BE2C (cell line): ENCODE measurements at regions not wholly inside any gene's neighbourhood (a gene's known extent, or its start where the extent isn't known, plus 50 kb on each side); places are given as distances from the start of the nearest gene placed in this dataset.
"Not testable (repeated sequence)": the region's sequence is repeated elsewhere in the genome, so short reads cannot be mapped to it uniquely, and the experiment has no call there.

Experiments used
- DNase-seq: peaks from one replicate; pipeline ENCODE4 v3.0.0-alpha.2; 2020
- H3K27me3 ChIP-seq: fragments of 250-450 bp; sonication (Bioruptor Pico); 2 replicates; pipeline ENCODE4 v1.5.1; 2020; ENCODE audit warnings: mild to moderate bottlenecking
- H3K36me3 ChIP-seq: fragments of 250-450 bp; sonication (Bioruptor Pico); 2 replicates; pipeline ENCODE4 v1.5.1; 2020; ENCODE audit warnings: mild to moderate bottlenecking
- H3K4me1 ChIP-seq: fragments of 250-450 bp; sonication (Bioruptor Pico); 2 replicates; pipeline ENCODE4 v1.5.1; 2020
- H3K4me3 ChIP-seq: 2 replicates; pipeline ENCODE4 v1.5.1; 2011; ENCODE audit warnings: low read depth, low read length
- H3K9me3 ChIP-seq: fragments of 250-450 bp; sonication (Bioruptor Pico); 2 replicates; pipeline ENCODE4 v1.5.1; 2020
- TF ChIP-seq, protein P1 (sequence below): IDR thresholded peaks from 2 replicates; pipeline ENCODE4 v1.5.1; 2012; ENCODE audit warnings: mild to moderate bottlenecking, low read depth, low read length

GRCh38 chrX:26574234-26574633, 358.3 kb downstream of the MAGEB5 start:
- DNase-seq: no peak
- Histone ChIP-seq H3K4me1 (no peaks in the 10 kb centered on the region), H3K36me3 (no peaks in the 10 kb centered on the region), H3K9me3 (no peaks in the 10 kb centered on the region), H3K4me3 (no peak overlapping the region), H3K27me3 (no peaks in the 10 kb centered on the region)
- TF ChIP-seq, protein P1, sequence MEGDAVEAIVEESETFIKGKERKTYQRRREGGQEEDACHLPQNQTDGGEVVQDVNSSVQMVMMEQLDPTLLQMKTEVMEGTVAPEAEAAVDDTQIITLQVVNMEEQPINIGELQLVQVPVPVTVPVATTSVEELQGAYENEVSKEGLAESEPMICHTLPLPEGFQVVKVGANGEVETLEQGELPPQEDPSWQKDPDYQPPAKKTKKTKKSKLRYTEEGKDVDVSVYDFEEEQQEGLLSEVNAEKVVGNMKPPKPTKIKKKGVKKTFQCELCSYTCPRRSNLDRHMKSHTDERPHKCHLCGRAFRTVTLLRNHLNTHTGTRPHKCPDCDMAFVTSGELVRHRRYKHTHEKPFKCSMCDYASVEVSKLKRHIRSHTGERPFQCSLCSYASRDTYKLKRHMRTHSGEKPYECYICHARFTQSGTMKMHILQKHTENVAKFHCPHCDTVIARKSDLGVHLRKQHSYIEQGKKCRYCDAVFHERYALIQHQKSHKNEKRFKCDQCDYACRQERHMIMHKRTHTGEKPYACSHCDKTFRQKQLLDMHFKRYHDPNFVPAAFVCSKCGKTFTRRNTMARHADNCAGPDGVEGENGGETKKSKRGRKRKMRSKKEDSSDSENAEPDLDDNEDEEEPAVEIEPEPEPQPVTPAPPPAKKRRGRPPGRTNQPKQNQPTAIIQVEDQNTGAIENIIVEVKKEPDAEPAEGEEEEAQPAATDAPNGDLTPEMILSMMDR: no peak

DNA sequence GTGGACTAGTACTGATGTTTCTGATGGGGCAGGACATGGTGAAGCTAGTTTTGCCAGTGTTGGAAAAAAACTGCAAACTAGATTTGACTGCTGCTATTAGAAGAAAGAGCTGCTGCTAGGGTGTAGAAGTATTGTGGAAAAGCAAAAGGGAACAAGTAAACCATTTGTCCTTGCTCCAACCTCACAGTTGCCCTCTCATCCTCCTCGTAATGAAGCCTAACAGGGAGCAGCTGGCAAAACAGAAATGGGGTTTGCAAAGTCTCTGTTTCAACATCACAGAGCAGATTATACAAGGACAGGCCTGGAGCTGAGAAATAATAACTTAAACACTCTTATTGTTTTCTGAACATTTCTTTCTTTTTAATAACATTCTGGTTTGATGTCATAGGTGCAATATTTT, 346.2 kb downstream of the MAGEB5 start:
- Histone ChIP-seq H3K4me3 (no peak overlapping the region), H3K4me1 (no peaks in the 10 kb centered on the region), H3K36me3 (no peaks in the 10 kb centered on the region), H3K27me3 (no peaks in the 10 kb centered on the region), H3K9me3 (no peaks in the 10 kb centered on the region)
- no peak for DNase-seq
- TF ChIP-seq, protein P1: no peak

- Histone ChIP-seq H3K27me3 (no peaks in the 10 kb centered on the region), H3K4me1 (no peaks in the 10 kb centered on the region), H3K36me3 (no peaks in the 10 kb centered on the region), H3K4me3 (no peak overlapping the region), H3K9me3 (no peaks in the 10 kb centered on the region)
- TF ChIP-seq, protein P1: no peak
- no peak for DNase-seq
Observed at GRCh38 chrX:26559855-26560254, 343.9 kb downstream of the MAGEB5 start.

- H3K4me3 ChIP-seq: no peak overlapping the region
- DNase-seq: no peak
- no peaks in the 10 kb centered on the region for H3K27me3 ChIP-seq
- no peaks in the 10 kb centered on the region for H3K4me1 ChIP-seq
- no peaks in the 10 kb centered on the region for H3K9me3 ChIP-seq
- no peaks in the 10 kb centered on the region for H3K36me3 ChIP-seq
- TF ChIP-seq, protein P1: no peak
Observed at GRCh38 chrX:26558719-26559386, 342.9 kb downstream of the MAGEB5 start.

DNA sequence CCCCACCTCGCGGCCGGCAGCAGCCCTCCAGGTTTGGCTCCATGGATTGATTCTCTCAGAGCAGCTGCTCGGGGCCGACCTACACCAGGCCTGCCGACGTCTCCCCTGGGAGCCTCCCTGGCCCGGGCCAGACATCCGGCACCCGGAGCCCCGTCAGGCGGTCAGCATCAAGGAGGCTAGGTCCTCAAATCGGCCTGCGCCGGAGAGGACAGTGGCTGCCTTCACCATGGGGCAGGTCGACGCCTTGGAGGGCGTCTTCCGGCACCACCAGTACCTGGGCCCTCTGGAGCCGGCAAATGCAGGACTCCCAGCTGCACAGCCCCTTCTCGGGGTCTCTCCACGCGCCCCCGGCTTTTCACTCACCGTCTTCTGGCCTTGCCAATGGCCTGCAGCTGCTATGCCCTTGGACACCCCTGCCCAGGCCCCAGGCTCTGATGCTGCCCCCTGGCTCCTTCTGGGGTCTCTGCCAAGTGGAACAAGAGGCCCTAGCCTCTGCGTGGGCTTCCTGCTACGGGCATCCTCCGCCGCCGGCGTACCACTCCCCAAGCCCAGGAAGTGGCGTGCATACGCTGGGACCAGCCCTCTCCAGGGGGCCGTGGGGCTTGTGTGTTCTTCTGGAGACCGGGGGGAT, 341.8 kb downstream of the MAGEB5 start:
- H3K4me1 ChIP-seq: no peaks in the 10 kb centered on the region
- no peak for DNase-seq
- H3K4me3 ChIP-seq: no peak overlapping the region
- no peaks in the 10 kb centered on the region for H3K27me3 ChIP-seq
- no peaks in the 10 kb centered on the region for H3K9me3 ChIP-seq
- no peaks in the 10 kb centered on the region for H3K36me3 ChIP-seq
- TF ChIP-seq, protein P1: no peak

DNA sequence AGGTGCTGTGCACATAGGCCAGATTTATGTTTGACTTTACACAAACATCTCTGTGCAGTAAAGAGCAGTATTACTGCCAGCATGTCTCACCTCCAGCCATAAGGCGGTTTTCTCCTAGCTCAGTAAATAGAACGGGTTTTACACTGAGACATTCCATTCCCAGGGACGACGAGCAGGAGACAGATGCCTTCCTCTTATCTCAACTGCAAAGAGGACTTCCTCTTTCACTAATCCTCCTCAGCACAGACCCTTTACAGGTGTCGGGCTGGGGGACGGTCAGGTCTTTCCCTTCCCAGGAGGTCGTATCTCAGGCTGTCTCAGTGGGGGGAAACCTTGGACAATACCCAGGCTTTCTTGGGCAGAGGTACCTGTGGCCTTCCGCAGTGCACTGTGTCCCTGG, 309.8 kb downstream of the MAGEB5 start:
- not testable (repeated sequence) for H3K9me3 ChIP-seq, H3K4me3 ChIP-seq, H3K27me3 ChIP-seq, DNase-seq, H3K4me1 ChIP-seq, H3K36me3 ChIP-seq
